ENCODE measurements at regions not wholly inside any gene's neighbourhood (a gene's known extent, or its start where the extent isn't known, plus 50 kb on each side); places are given as distances from the start of the nearest gene placed in this dataset.

DNA sequence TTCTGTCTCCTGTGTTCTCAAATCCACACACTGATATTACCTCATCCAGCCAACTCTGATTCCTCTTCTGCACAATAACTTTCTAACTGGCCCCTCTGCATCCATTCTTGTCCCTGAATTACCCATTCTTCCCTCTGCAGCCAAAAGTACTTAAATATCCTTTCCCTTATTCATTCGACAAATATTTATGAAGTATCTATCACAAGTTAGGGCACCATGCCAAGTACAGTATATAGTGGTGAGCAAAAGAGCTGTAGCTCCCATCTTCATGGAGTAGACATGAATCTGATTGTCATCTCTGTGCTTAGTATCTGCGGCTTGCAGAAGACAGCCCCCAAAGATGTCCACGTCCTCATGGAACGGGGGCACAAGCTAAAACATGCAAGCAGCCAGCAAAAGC, 316.8 kb downstream of the SETD4 start:
- no peak for TF ChIP-seq EZH2phosphoT487 (IDR thresholded peaks at IDR 0.05; ENCODE audit: borderline replicate concordance, low read length)
- TF ChIP-seq, protein P1, sequence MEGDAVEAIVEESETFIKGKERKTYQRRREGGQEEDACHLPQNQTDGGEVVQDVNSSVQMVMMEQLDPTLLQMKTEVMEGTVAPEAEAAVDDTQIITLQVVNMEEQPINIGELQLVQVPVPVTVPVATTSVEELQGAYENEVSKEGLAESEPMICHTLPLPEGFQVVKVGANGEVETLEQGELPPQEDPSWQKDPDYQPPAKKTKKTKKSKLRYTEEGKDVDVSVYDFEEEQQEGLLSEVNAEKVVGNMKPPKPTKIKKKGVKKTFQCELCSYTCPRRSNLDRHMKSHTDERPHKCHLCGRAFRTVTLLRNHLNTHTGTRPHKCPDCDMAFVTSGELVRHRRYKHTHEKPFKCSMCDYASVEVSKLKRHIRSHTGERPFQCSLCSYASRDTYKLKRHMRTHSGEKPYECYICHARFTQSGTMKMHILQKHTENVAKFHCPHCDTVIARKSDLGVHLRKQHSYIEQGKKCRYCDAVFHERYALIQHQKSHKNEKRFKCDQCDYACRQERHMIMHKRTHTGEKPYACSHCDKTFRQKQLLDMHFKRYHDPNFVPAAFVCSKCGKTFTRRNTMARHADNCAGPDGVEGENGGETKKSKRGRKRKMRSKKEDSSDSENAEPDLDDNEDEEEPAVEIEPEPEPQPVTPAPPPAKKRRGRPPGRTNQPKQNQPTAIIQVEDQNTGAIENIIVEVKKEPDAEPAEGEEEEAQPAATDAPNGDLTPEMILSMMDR (IDR thresholded peaks at IDR 0.05; ENCODE audit: low read depth, low read length, poor library complexity, severe bottlenecking), result no peak

Measured in DOHH2 (cell line).